PC-9 (cell line): ENCODE measurements at regions not wholly inside any gene's neighbourhood (a gene's known extent, or its start where the extent isn't known, plus 50 kb on each side); places are given as distances from the start of the nearest gene placed in this dataset.

Source experiments
- CTCF ChIP-seq: fragments of 200-600 bp; sonication (generic); conservative IDR thresholded peaks from 2 replicates; pipeline ENCODE4 v1.6.1; 2017; ENCODE audit warnings: mixed run types, antibody characterized with exemption, mild to moderate bottlenecking, moderate library complexity
- EZH2 ChIP-seq: fragments of 200-600 bp; sonication (generic); IDR thresholded peaks from 2 replicates; pipeline ENCODE4 v1.8.0; 2017; ENCODE audit warnings: antibody characterized with exemption, low read depth

GRCh38 chr5:72709341-72709740 lies 107.1 kb upstream of the TNPO1 start:
- no peak for TF ChIP-seq CTCF
- TF ChIP-seq EZH2: no peak
